Colonic mucosa (tissue), 4 donors: ENCODE measurements at regions not wholly inside any gene's neighbourhood (a gene's known extent, or its start where the extent isn't known, plus 50 kb on each side); places are given as distances from the start of the nearest gene placed in this dataset.

ENCODE experiments used
- DNase-seq: peaks from one replicate; pipeline ENCODE4 v3.0.0-alpha.2; 2020
- H3K27ac ChIP-seq: fragments of 200-600 bp; one replicate; pipeline ENCODE4 v1.8.0; 2021
- H3K27me3 ChIP-seq: fragments of 200-600 bp; one replicate; pipeline ENCODE4 v1.8.0; 2021
- H3K36me3 ChIP-seq: fragments of 200-600 bp; one replicate; pipeline ENCODE4 v1.8.0; 2021
- H3K4me1 ChIP-seq: fragments of 200-600 bp; one replicate; pipeline ENCODE4 v1.8.0; 2021; ENCODE audit warnings: mild to moderate bottlenecking
- H3K4me3 ChIP-seq: fragments of 200-600 bp; one replicate; pipeline ENCODE4 v1.8.0; 2021
- H3K9ac ChIP-seq, 2 donors: one replicate each; pipeline ENCODE4 v1.7.0; 2013; ENCODE audit warnings: control low read depth in 2 of 2, low read depth in 2 of 2, low read length in 2 of 2
- H3K9me3 ChIP-seq: fragments of 200-600 bp; one replicate; pipeline ENCODE4 v1.8.0; 2021
- intact Hi-C: fragments of 100-400 bp; cut with DNase I; formaldehyde crosslinking; loops from one replicate; pipeline ENCODE4 v1.14.1; 2022
- TF ChIP-seq, protein P1 (sequence below): fragments of 200-600 bp; IDR thresholded peaks from one replicate; pipeline ENCODE4 v1.8.0; 2022; ENCODE audit warnings: antibody characterized with exemption, mild to moderate bottlenecking
- donor health status: healthy.
- donor health status: DM: no; HTN: no; CAD: no.
- donor health status: DM: no; HTN: no; CAD: no.

- no peaks in the 10 kb centered on the region for H3K4me1 ChIP-seq
- DNase-seq: no peak
- H3K27me3 ChIP-seq: no peaks in the 10 kb centered on the region
- no peaks in the 10 kb centered on the region for H3K36me3 ChIP-seq
- no peak overlapping the region for H3K27ac ChIP-seq
- H3K4me3 ChIP-seq: no peak overlapping the region
- no peaks in the 10 kb centered on the region for H3K9me3 ChIP-seq
- no peak overlapping the region for H3K9ac ChIP-seq
- TF ChIP-seq, protein P1, sequence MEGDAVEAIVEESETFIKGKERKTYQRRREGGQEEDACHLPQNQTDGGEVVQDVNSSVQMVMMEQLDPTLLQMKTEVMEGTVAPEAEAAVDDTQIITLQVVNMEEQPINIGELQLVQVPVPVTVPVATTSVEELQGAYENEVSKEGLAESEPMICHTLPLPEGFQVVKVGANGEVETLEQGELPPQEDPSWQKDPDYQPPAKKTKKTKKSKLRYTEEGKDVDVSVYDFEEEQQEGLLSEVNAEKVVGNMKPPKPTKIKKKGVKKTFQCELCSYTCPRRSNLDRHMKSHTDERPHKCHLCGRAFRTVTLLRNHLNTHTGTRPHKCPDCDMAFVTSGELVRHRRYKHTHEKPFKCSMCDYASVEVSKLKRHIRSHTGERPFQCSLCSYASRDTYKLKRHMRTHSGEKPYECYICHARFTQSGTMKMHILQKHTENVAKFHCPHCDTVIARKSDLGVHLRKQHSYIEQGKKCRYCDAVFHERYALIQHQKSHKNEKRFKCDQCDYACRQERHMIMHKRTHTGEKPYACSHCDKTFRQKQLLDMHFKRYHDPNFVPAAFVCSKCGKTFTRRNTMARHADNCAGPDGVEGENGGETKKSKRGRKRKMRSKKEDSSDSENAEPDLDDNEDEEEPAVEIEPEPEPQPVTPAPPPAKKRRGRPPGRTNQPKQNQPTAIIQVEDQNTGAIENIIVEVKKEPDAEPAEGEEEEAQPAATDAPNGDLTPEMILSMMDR: no peak
- intact Hi-C loops: no loop called here
These were observed 220.3 kb downstream of the PLPP3 start for GRCh38 chr1:56359056-56359455.

- no peaks in the 10 kb centered on the region for H3K4me1 ChIP-seq
- no peak for DNase-seq
- no peaks in the 10 kb centered on the region for H3K36me3 ChIP-seq
- no peak overlapping the region for H3K27ac ChIP-seq
- H3K9me3 ChIP-seq: no peaks in the 10 kb centered on the region
- TF ChIP-seq, protein P1: no peak
- H3K27me3 ChIP-seq: no peaks in the 10 kb centered on the region
- no peak overlapping the region for H3K4me3 ChIP-seq
- intact Hi-C loops: no loop called here
- no peak overlapping the region for H3K9ac ChIP-seq
These were observed 221.3 kb downstream of the PLPP3 start for GRCh38 chr1:56357927-56358690.

- no peak overlapping the region for H3K27ac ChIP-seq
- DNase-seq: no peak
- no peaks in the 10 kb centered on the region for H3K36me3 ChIP-seq
- no peaks in the 10 kb centered on the region for H3K27me3 ChIP-seq
- TF ChIP-seq, protein P1: no peak
- no peaks in the 10 kb centered on the region for H3K9me3 ChIP-seq
- no peak overlapping the region for H3K4me3 ChIP-seq
- intact Hi-C loops: no loop called here
- no peaks in the 10 kb centered on the region for H3K4me1 ChIP-seq
- H3K9ac ChIP-seq: no peak overlapping the region
These were observed 222.9 kb downstream of the PLPP3 start for GRCh38 chr1:56356376-56356990.

GRCh38 chr1:56355918-56356317 is 223.4 kb downstream of the PLPP3 start:
- H3K27me3 ChIP-seq: no peaks in the 10 kb centered on the region
- H3K4me1 ChIP-seq: no peaks in the 10 kb centered on the region
- intact Hi-C loops: no loop called here
- no peak overlapping the region for H3K4me3 ChIP-seq
- H3K27ac ChIP-seq: no peak overlapping the region
- TF ChIP-seq, protein P1: no peak
- H3K36me3 ChIP-seq: no peaks in the 10 kb centered on the region
- H3K9me3 ChIP-seq: no peaks in the 10 kb centered on the region
- H3K9ac ChIP-seq: no peak overlapping the region
- no peak for DNase-seq

GRCh38 chr1:56355422-56355821 is 223.9 kb downstream of the PLPP3 start:
- Histone ChIP-seq H3K27ac (no peak overlapping the region), H3K9ac (no peak overlapping the region), H3K4me1 (no peaks in the 10 kb centered on the region), H3K4me3 (no peak overlapping the region), H3K27me3 (no peaks in the 10 kb centered on the region), H3K36me3 (no peaks in the 10 kb centered on the region), H3K9me3 (no peaks in the 10 kb centered on the region)
- intact Hi-C loops: no loop called here
- DNase-seq: no peak
- TF ChIP-seq, protein P1: no peak
